ENCODE measurements at regions not wholly inside any gene's neighbourhood (a gene's known extent, or its start where the extent isn't known, plus 50 kb on each side); places are given as distances from the start of the nearest gene placed in this dataset.

DNA sequence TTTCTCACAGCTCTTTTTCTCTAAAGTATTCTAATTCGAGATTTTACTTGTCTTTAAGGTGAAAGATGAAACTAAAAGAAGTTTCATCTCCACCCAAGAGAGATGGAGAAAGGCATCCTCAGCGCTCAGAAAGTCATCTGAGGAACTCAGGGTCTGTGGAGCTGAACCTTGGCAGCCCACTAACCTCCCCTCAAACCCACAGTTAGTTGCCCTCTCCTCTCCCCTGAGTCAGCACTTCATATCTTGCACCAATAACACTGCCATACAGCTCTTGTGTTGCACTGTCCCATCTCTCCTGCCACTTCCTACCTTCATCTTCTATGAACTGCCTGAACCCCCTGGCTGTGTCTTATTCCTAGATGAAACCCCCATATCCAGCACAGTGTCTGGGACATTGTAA lies 184.8 kb downstream of the RAB28 start:
- POLR2A ChIA-PET (ENCODE audit: low non-redundant PET): no interaction called here
- no TSS peak for BruUV-seq (replicated peaks)

GRCh38 chr4:13298655-13299054 lies 185.5 kb downstream of the RAB28 start:
- no TSS peak for BruUV-seq (replicated peaks)

More for the DNA sequence above, 184.8 kb downstream of the RAB28 start:
- no peak overlapping the region for H3K27ac ChIP-seq (ENCODE audit: low read depth, low read length, poor library complexity, severe bottlenecking)
- H3K36me3 ChIP-seq (ENCODE audit: insufficient read depth, low read length, poor library complexity, severe bottlenecking): no peaks in the 10 kb centered on the region
- TF ChIP-seq EZH2 (IDR thresholded peaks at IDR 0.05; ENCODE audit: borderline replicate concordance, low read depth, low read length, poor library complexity, severe bottlenecking): no peak
- TF ChIP-seq, protein P1, sequence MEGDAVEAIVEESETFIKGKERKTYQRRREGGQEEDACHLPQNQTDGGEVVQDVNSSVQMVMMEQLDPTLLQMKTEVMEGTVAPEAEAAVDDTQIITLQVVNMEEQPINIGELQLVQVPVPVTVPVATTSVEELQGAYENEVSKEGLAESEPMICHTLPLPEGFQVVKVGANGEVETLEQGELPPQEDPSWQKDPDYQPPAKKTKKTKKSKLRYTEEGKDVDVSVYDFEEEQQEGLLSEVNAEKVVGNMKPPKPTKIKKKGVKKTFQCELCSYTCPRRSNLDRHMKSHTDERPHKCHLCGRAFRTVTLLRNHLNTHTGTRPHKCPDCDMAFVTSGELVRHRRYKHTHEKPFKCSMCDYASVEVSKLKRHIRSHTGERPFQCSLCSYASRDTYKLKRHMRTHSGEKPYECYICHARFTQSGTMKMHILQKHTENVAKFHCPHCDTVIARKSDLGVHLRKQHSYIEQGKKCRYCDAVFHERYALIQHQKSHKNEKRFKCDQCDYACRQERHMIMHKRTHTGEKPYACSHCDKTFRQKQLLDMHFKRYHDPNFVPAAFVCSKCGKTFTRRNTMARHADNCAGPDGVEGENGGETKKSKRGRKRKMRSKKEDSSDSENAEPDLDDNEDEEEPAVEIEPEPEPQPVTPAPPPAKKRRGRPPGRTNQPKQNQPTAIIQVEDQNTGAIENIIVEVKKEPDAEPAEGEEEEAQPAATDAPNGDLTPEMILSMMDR (conservative IDR thresholded peaks at IDR 0.05; ENCODE audit: low read depth, low read length): no peak
- no peaks in the 10 kb centered on the region for H3K9me3 ChIP-seq (ENCODE audit: low read depth, low read length, poor library complexity, severe bottlenecking)
- no peak overlapping the region for H3K4me3 ChIP-seq (ENCODE audit: low read depth, low read length, poor library complexity, severe bottlenecking)
- H3K27me3 ChIP-seq (replicated peaks; ENCODE audit: insufficient read depth, low read depth, low read length, poor library complexity): no peaks in the 10 kb centered on the region
- H3K4me1 ChIP-seq (ENCODE audit: insufficient read depth, low read length, poor library complexity, severe bottlenecking): no peaks in the 10 kb centered on the region
- no peak for DNase-seq (ENCODE audit: low spot score)
- CTCF ChIA-PET: no interaction called here
- intact Hi-C loops (cut with micrococcal nuclease; ENCODE audit: unreplicated experiment): no loop called here

DNA sequence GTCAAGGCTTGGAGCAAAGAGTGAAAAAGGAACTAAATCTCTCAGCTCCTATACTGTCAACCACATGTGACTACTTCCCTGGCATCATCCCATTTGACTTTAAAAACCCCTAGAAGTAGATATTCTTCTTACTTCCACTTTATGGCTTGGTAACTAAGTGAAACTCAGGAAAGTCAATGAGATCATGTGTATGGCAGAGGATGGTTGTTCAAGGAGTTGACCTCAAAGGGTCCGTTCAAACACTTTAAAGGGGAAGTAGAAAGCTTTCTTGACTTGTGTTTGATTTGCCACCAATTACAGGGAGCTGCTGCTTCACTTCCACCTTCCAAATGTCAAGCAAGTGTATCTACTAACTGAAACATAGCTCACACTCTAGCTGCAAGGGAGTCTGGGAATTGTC lies 187.2 kb downstream of the RAB28 start:
- DNase-seq (ENCODE audit: low spot score): no peak
- H3K9me3 ChIP-seq (ENCODE audit: low read depth, low read length, poor library complexity, severe bottlenecking): no peaks in the 10 kb centered on the region
- no peak for TF ChIP-seq EZH2 (IDR thresholded peaks at IDR 0.05; ENCODE audit: borderline replicate concordance, low read depth, low read length, poor library complexity, severe bottlenecking)
- TF ChIP-seq, protein P1 (conservative IDR thresholded peaks at IDR 0.05; ENCODE audit: low read depth, low read length): no peak
- CTCF ChIA-PET: no interaction called here
- no TSS peak for BruUV-seq (replicated peaks)
- H3K36me3 ChIP-seq (ENCODE audit: insufficient read depth, low read length, poor library complexity, severe bottlenecking): no peaks in the 10 kb centered on the region
- intact Hi-C loops (cut with micrococcal nuclease; ENCODE audit: unreplicated experiment): no loop called here
- no peak overlapping the region for H3K4me3 ChIP-seq (ENCODE audit: low read depth, low read length, poor library complexity, severe bottlenecking)
- H3K4me1 ChIP-seq (ENCODE audit: insufficient read depth, low read length, poor library complexity, severe bottlenecking): no peaks in the 10 kb centered on the region
- POLR2A ChIA-PET (ENCODE audit: low non-redundant PET): no interaction called here
- H3K27me3 ChIP-seq (replicated peaks; ENCODE audit: insufficient read depth, low read depth, low read length, poor library complexity): no peaks in the 10 kb centered on the region
- no peak overlapping the region for H3K27ac ChIP-seq (ENCODE audit: low read depth, low read length, poor library complexity, severe bottlenecking)

More at GRCh38 chr4:13298655-13299054, 185.5 kb downstream of the RAB28 start:
- Histone ChIP-seq H3K27me3 (replicated peaks; ENCODE audit: insufficient read depth, low read depth, low read length, poor library complexity) (no peaks in the 10 kb centered on the region), H3K9me3 (ENCODE audit: low read depth, low read length, poor library complexity, severe bottlenecking) (no peaks in the 10 kb centered on the region), H3K4me1 (ENCODE audit: insufficient read depth, low read length, poor library complexity, severe bottlenecking) (no peaks in the 10 kb centered on the region), H3K36me3 (ENCODE audit: insufficient read depth, low read length, poor library complexity, severe bottlenecking) (no peaks in the 10 kb centered on the region), H3K4me3 (ENCODE audit: low read depth, low read length, poor library complexity, severe bottlenecking) (no peak overlapping the region), H3K27ac (ENCODE audit: low read depth, low read length, poor library complexity, severe bottlenecking) (no peak overlapping the region)
- TF ChIP-seq, protein P1 (conservative IDR thresholded peaks at IDR 0.05; ENCODE audit: low read depth, low read length): no peak
- no peak for TF ChIP-seq EZH2 (IDR thresholded peaks at IDR 0.05; ENCODE audit: borderline replicate concordance, low read depth, low read length, poor library complexity, severe bottlenecking)
- ChIA-PET POLR2A (ENCODE audit: low non-redundant PET) (no interaction called here), CTCF (no interaction called here)
- no peak for DNase-seq (ENCODE audit: low spot score)
- intact Hi-C loops (cut with micrococcal nuclease; ENCODE audit: unreplicated experiment): no loop called here

Measured in A673 (cell line).